GM21619 (cell line): ENCODE measurements at regions not wholly inside any gene's neighbourhood (a gene's known extent, or its start where the extent isn't known, plus 50 kb on each side); places are given as distances from the start of the nearest gene placed in this dataset.

Experiments used
- ATAC-seq: cut with Tn5 transposase; IDR thresholded peaks from one replicate; pipeline ENCODE4 v1.9.1; 2021; ENCODE audit not compliant: unreplicated experiment

DNA sequence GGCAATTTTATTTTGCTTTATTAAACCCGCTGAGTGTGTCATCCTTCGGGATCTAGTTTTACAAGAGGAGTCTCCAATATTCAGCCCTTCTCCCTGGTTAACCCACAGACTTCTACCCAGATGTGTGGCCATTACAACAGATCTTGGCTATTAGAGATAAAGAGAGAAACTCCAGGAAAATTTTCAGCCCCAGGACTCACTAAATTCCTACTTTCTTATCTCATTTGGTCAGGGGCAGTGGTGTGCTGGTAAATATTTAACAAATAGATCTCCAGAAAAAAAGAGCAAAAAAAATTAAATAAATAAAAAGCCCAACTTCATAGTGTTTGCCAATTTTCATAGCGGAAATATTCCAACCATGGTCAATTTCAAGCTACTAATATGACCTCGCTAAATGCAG lies 168.4 kb downstream of the RND3 start:
- no peak for ATAC-seq

DNA sequence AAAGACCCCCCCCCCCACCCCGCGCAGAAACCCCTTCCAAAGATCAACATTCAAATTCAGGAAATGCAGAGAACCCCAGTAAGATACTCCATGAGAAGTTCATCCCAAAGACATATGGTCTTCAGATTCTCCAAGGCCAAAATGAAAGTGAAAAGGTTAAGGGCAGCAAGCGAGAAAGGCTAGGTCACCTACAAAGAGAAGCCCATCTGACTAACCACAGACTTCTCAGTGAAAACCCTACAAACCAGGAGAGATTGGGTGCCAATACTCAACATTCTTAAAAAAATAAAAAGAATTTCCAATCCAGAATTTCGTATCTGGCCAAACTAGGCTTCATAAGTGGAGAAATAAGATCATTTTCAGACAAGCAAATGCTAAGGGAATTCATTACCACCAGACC lies 175.2 kb downstream of the RND3 start:
- ATAC-seq: no peak

DNA sequence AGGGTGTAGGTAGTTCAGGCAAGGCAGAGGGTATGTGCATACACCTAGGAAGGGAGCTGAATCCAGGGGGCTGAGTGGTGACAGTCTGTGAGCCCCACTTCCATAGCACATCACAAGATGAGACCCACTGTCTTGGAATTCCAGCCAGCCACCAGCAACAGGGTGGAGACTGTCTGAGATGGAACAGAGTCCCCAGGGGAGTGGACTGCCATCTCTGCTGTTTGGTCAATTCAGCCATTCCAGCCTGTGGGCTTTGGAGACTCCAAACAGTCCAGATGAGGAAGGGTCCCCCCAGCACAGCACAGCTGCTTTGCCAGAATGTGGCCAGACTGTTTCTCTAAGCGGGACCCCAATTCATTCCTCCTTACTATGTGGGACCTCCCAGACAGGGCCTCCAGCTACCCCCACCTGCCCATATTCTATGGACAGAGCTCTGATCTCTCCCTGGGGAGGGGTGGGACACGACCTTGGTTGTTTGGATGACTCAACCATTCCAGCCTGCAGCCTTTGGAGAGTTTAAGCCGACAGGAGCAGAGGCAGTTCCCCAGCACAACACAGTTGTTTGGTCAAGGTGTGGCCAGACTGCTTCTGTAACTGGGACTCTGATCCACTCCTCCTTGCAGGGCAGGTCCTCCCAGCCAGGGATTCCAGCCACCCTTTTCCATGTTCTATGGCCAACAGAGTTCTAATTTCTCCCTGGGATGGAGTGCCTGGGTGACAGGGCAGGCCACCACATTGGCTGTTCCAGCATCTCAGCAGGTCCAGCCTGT lies 178.0 kb downstream of the RND3 start:
- ATAC-seq: no peak

- ATAC-seq: no peak
Observed at GRCh38 chr2:150307258-150307657, 180.2 kb downstream of the RND3 start.

- no peak for ATAC-seq
Observed at GRCh38 chr2:150303281-150303680, 184.2 kb downstream of the RND3 start.

DNA sequence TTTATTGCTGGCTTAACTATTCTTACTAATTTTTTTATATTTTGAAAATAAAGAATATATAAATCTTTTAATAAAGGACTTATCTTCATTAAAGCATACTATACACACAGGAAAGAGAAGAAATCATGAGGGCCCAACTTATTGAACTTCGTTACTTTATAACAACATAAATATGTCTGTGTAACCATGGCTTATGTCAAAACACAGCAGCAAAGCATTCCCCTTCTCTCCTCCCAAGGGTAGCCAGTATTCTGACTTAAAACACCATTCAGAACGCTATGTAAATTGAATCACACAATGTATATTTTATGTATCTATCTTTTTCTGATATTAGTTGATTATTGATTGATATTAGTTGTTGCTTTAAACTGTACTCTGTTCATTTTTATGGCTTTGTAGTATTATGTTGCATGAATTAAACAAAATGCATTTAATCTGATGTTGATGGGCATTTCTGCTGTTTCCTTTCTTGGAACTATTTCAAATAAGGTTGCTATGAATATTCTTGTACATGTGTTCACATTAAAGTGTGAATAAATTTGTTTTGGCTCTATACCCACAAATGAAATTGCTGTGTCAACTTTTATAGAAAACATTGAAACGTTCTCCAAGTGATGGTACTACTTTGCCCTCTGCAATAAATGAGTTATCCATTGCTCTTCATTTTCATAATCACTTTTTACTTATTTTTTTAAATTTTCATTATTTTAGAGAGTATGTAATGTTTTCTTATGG lies 188.7 kb downstream of the RND3 start:
- no peak for ATAC-seq

DNA sequence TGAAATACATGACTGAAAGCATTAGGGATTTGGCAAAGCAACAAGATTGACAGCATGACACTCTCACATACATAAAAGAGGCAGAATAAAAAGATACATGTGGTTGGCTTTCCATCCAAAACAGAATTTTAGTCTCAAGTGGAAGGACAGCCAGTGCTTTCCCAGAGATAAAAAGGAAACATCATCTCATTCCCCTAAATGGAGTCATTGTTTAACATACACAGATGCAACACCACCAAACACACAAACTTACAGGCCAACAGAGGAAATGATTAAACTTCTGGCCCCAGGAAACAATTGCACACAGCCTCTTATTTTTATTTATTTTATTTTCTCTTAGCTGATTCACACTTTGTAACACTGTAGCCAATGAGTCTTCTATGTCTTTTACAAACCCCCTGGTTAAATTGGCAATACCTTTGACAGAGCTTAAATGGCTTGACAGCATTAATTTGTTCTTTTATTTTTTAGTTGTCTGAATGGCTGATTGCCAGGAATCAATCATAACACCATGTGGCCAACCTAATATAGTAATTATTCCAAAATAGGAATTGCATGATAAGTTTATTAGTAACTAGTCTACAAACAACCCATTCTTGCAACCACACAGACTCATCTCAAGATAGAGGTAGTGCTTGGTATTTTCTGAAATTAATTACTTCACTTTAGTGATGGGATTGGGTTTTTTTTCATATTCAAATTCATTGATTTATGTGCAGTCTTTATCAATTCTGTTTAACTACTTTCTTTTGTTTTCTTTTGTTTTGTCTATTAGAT lies 190.5 kb downstream of the RND3 start:
- no peak for ATAC-seq

DNA sequence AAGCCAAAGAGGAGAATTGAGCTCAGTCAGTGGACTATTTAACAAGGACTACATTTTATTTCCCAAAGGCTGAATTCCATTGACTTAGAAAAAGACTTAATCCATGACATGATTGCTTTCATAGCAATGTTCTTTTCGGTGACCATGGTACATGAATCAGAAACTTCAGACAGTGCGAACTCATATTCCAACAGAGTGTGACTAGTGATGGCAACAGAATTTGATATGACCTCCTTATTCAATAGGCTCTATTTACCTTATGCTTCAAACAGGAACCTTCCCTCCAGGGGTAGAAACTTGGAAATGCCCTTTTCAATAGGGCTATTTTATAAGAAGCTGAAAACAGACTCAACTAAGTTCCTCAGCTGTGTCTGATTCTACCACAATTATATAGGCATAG lies 191.9 kb downstream of the RND3 start:
- no peak for ATAC-seq

DNA sequence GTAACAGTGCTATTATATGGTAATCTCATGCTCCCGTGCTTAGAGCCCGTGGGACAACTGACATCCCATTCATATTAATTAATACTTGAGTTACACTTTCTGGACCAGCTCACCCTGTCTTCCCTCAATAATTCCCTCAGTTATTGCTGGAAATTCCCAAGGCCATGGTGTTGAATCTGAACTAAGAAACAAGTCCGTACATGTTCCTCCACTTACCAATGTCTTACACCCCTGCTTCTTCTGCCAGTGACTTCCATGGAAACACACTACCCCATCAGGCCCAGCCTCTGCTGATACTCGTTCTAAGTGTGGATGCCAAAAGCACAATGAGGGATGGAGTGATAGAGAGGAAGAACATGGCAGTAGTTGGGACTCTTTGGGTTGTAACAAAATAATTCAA lies 193.7 kb downstream of the RND3 start:
- ATAC-seq: no peak

DNA sequence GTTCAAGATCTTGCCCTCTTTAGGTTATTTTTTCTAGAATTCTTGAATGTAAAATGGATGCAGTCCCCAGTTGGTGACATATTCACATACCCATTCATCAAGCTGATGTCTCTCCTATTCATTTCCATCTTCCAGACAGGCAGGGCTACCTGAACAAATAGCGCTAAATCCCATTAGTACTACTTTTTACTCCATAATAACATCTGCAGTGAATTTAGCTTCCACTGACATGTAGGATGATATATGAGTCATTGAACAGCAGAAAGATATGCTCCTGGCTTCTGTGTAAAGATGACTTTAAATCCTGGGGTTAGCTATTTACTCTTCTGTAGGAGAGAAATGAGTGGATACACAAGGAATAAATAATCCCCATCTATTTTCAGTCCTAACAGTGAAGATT lies 194.7 kb downstream of the RND3 start:
- ATAC-seq: no peak

- ATAC-seq: no peak
Observed at GRCh38 chr2:150292192-150292591, 195.3 kb downstream of the RND3 start.

DNA sequence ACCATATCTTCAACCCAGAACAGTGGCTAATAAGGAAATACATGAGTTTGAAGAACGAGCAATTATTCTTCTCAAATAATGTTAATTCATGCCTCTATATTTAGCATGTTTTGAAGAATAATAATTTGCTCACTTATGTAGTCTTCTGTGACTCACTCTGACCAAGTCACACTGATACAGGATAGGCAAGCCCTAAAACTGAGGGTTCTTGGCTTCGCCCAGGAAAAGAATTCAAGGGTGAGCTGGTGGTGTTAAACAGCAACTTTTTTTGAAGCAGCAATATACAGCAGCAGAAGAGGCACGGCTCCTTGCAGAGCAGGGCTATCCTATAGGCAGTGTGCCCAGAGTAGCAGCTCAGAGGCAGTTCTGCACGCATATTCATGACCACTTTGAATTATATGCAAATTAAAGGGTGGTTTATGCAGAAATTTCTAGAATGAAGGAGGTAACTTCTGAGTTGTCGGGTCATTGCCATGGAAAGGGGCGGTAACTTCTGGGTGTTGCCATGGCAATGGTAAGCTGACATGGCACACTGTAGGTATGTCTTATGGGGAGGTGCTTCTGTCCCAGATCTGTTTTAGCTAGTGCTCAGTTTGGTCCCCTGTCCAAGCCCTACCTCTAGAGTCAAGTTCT lies 200.6 kb downstream of the RND3 start:
- ATAC-seq: no peak

GRCh38 chr2:150284116-150284515 lies 203.4 kb downstream of the RND3 start:
- no peak for ATAC-seq

GRCh38 chr2:150282771-150283371 lies 204.6 kb downstream of the RND3 start:
- no peak for ATAC-seq

DNA sequence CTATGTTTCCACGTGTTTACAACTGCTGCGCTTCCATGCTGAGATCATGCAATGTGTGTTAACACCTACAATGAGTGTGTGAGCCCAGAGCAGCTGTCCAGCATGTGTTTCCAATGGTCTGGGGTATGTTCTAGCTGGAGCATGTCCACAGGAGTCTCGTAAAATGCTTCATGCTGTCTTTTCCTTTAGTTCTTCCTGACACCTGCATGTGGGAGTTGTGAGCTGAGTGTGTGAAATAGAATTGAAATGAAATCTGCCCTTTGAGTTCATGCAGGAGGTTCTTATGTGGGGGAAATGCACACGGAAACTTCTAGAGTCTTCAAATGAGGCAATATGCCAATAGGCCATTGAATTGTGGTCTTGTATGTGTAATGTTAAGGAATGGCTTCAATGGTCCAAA lies 205.1 kb downstream of the RND3 start:
- no peak for ATAC-seq

- ATAC-seq: no peak
Observed at GRCh38 chr2:150280231-150280630, 207.2 kb downstream of the RND3 start.

- ATAC-seq: no peak
Observed at GRCh38 chr2:150279686-150280085, 207.8 kb downstream of the RND3 start.

DNA sequence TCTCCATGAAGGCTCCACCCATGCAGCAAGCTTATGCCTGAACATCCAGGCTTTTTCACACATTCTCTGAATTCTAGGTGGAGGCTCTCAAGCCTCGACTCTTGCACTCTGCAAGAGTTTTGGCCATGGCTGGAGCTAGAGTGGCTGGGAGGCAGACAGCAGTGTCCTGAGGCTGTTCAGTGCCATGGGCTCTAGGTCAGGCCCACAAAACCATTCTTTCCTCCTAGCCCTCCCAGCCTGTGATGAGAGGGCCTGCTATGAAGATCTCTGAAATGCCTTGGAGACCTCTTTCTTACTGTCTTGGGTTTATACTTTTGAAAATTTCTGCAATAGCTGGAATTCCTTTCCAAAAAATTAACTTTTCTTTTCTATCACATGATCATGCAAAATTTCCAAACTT lies 210.7 kb downstream of the RND3 start:
- ATAC-seq: no peak

- ATAC-seq: no peak
Observed at GRCh38 chr2:150274108-150274507, 213.4 kb downstream of the RND3 start.

DNA sequence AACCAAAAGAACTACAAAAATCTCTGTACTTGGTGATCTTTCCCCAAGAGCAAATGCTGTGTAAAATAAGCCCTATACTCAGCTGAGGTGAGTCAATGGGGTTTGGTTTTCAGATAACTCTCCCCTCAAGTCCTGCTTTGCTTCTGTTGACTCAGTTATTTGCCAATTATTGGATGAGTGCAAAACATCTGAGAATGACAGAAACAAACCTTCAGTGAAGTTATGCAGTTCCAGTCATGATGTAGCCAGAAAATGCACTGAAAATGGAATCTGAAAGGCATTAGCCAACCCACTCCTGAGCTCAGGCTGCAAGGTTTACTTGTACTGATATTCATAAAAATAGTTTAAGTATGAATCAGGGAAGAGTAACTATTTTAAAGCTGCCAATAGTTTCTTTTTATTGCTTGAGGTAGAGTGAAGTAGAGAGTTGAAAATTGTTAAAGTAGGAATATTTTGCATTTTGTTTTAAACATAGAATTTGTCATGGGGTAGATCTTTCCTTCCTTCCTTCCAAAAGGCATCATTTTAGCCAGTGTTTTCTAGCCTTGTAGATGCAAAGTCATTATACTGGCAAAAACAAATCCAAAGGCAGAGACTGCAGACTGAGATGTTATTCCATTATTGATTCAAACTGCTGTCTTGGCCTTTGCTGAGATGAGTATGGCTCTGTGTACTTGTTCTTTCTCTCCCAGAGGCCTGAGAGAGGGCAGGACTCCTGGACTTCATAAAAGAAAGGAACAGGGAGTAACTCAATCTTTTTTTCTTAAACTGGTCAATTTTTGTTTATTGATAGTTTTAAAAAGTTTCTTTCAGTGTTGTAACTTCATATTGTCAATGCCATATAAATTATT lies 215.3 kb downstream of the RND3 start:
- no peak for ATAC-seq
